ENCODE measurements at regions not wholly inside any gene's neighbourhood (a gene's known extent, or its start where the extent isn't known, plus 50 kb on each side); places are given as distances from the start of the nearest gene placed in this dataset.

DNA sequence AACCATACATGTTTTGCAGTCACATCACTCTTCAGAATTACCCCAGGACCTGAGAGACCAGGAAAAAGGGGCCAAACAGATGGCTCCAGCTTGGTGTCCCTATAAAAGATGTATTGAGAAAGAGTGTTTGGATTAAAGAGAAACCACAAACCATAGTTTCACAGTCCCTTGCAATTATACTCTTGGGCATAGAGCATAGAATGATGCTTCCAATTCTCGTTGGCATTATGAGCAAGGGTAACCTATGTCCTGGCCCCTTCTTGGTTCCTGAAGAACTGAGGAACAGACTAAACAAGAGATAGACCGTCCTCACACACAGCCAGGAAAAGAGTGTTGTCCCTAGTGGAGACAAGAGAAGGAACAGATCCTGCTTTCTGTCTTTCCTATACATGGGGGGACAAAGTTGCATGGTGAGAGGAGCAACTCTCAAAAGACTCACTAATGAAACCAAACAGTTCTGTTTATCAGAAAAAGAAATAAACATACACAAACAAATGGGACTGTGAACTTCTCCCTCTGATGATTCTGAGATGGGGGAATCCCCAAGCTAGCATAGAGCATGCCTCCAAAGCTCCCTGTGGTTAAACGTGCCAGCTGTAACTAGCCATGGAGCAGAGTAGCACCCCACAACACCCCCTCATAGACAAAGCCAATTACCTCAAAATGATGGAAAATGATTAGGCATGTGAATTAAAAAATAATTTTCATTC lies 908.6 kb downstream of the NTRK3 start:
- H3K4me1 ChIP-seq (ENCODE audit: control insufficient read depth, insufficient read depth, low read length) = no peaks in the 10 kb centered on the region
- H3K27me3 ChIP-seq (ENCODE audit: control insufficient read depth in 1 of 2, insufficient read depth in 2 of 2, low read length in 2 of 2) = no peaks in the 10 kb centered on the region
- H3K9me3 ChIP-seq (ENCODE audit: control insufficient read depth in 2 of 2, low read length in 2 of 2) = no peaks in the 10 kb centered on the region
- H3K9ac ChIP-seq (ENCODE audit: low read length in 2 of 2) = no peak overlapping the region
- no peak overlapping the region for H3K27ac ChIP-seq (ENCODE audit: low read length)
- no peak overlapping the region for H3K4me3 ChIP-seq (ENCODE audit: low read length in 2 of 2)
- no peaks in the 10 kb centered on the region for H3K36me3 ChIP-seq (ENCODE audit: control insufficient read depth in 2 of 2, insufficient read depth in 2 of 2, low read length in 2 of 2)

DNA sequence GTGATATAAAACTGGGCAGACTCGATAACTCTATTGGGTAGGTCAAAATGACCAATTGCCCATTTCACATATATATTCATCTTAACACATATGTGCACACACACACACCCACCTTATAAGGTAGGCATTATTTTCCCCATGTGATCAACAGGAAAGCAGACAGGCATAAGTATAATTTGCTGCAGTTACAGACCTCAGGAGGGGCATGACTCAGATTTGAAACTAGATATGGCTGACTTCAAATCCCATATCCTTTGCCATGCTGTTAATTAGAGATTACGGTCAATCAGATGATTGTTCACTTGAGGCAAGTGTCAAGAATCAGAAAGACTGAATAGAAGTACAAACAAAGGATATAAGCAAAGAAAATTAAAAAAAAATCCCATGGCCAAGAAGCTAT lies 910.6 kb downstream of the NTRK3 start:
- Histone ChIP-seq H3K9me3 (ENCODE audit: control insufficient read depth in 2 of 2, low read length in 2 of 2) (no peaks in the 10 kb centered on the region), H3K27ac (ENCODE audit: low read length) (no peak overlapping the region), H3K9ac (ENCODE audit: low read length in 2 of 2) (no peak overlapping the region), H3K4me3 (ENCODE audit: low read length in 2 of 2) (no peak overlapping the region), H3K4me1 (ENCODE audit: control insufficient read depth, insufficient read depth, low read length) (no peaks in the 10 kb centered on the region), H3K27me3 (ENCODE audit: control insufficient read depth in 1 of 2, insufficient read depth in 2 of 2, low read length in 2 of 2) (no peaks in the 10 kb centered on the region), H3K36me3 (ENCODE audit: control insufficient read depth in 2 of 2, insufficient read depth in 2 of 2, low read length in 2 of 2) (no peaks in the 10 kb centered on the region)

DNA sequence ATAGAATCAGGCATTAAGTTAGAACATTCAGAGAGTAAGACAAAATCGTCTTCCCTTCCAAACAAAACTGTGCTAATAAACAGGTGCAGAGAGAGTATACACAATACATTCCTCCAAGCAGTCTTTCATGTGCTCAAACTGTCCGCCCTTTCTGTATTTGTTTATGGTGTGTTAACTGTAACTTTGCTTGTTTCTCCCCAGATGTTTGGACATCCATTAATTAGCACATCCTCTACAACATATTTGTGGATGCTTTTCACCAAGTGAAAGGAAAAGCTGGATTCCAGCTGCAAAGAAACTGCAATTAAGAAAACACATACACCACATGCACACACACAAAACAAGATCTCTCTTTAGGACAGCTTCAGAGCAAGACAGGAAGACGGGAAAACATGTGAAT lies 912.6 kb downstream of the NTRK3 start:
- no peaks in the 10 kb centered on the region for H3K36me3 ChIP-seq (ENCODE audit: control insufficient read depth in 2 of 2, insufficient read depth in 2 of 2, low read length in 2 of 2)
- no peak overlapping the region for H3K9ac ChIP-seq (ENCODE audit: low read length in 2 of 2)
- H3K9me3 ChIP-seq (ENCODE audit: control insufficient read depth in 2 of 2, low read length in 2 of 2) = no peaks in the 10 kb centered on the region

DNA sequence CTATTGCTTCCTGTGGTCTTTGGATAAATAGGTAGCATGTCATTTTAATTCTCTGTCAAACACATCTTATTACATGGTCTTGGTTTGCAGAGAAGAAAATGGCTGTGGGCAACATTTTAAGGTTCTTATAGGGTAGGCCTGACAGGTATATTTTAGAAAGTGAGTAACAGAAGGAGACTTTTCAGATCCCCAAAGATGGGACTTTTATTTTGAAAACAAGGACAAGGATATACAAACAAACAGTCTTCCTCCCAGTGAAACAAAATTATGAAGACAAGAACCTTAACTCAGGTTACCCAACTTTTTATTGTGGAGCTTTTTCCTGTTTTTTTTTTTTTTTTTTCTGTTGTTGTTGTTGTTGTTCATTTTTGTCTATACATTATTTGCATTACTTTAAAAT lies 916.2 kb downstream of the NTRK3 start:
- H3K36me3 ChIP-seq (ENCODE audit: control insufficient read depth in 2 of 2, insufficient read depth in 2 of 2, low read length in 2 of 2) = no peaks in the 10 kb centered on the region
- no peak overlapping the region for H3K27ac ChIP-seq (ENCODE audit: low read length)

More for the DNA sequence above, 912.6 kb downstream of the NTRK3 start:
- no peaks in the 10 kb centered on the region for H3K27me3 ChIP-seq (ENCODE audit: control insufficient read depth in 1 of 2, insufficient read depth in 2 of 2, low read length in 2 of 2)
- no peak overlapping the region for H3K27ac ChIP-seq (ENCODE audit: low read length)
- H3K4me3 ChIP-seq (ENCODE audit: low read length in 2 of 2) = no peak overlapping the region
- H3K4me1 ChIP-seq (ENCODE audit: control insufficient read depth, insufficient read depth, low read length) = no peaks in the 10 kb centered on the region

DNA sequence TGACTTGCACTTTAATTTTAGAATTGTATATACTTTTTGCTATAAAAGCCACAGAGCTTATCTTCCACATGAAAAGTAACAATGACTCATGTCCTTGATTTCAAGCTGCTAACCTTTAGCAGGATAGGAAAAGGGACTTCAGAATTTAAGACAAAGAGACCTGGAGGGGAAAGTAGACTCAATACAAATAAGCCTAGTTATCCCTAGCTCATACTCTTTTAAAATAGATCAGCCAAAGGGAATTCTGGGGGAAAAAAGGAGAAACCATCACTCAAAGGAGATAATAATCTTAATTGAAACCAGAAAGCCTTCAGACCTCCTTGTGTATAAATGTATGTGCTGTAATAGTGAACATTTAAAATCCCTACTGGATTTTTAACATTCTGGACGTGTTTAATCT lies 930.3 kb downstream of the NTRK3 start:
- Histone ChIP-seq H3K4me1 (ENCODE audit: control insufficient read depth, insufficient read depth, low read length) (no peaks in the 10 kb centered on the region), H3K27me3 (ENCODE audit: control insufficient read depth in 1 of 2, insufficient read depth in 2 of 2, low read length in 2 of 2) (no peaks in the 10 kb centered on the region), H3K4me3 (ENCODE audit: low read length in 2 of 2) (no peak overlapping the region), H3K9me3 (ENCODE audit: control insufficient read depth in 2 of 2, low read length in 2 of 2) (no peaks in the 10 kb centered on the region), H3K27ac (ENCODE audit: low read length) (no peak overlapping the region), H3K9ac (ENCODE audit: low read length in 2 of 2) (no peak overlapping the region), H3K36me3 (ENCODE audit: control insufficient read depth in 2 of 2, insufficient read depth in 2 of 2, low read length in 2 of 2) (no peaks in the 10 kb centered on the region)

More for the DNA sequence above, 916.2 kb downstream of the NTRK3 start:
- Histone ChIP-seq H3K9me3 (ENCODE audit: control insufficient read depth in 2 of 2, low read length in 2 of 2) (no peaks in the 10 kb centered on the region), H3K27me3 (ENCODE audit: control insufficient read depth in 1 of 2, insufficient read depth in 2 of 2, low read length in 2 of 2) (no peaks in the 10 kb centered on the region), H3K9ac (ENCODE audit: low read length in 2 of 2) (no peak overlapping the region), H3K4me1 (ENCODE audit: control insufficient read depth, insufficient read depth, low read length) (no peaks in the 10 kb centered on the region), H3K4me3 (ENCODE audit: low read length in 2 of 2) (no peak overlapping the region)

DNA sequence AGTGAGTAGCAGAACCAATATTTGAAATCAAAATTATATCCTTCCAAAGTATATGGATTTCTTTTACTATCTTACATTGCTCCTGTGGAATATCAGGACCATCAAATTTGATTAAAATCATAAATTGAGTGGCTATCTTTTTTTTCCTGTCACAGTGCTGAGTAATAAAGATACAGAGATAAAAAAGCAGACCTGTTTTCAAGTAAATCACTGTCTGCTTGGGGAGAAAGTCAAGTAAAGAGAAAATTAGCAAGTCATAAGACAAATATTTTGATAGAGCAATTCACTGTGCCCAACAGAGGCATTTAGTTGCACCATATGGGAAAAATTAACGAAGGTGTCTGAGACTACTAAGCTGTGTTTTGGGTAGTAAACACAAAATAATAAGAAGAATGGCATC lies 933.7 kb downstream of the NTRK3 start:
- Histone ChIP-seq H3K36me3 (ENCODE audit: control insufficient read depth in 2 of 2, insufficient read depth in 2 of 2, low read length in 2 of 2) (no peaks in the 10 kb centered on the region), H3K27me3 (ENCODE audit: control insufficient read depth in 1 of 2, insufficient read depth in 2 of 2, low read length in 2 of 2) (no peaks in the 10 kb centered on the region), H3K27ac (ENCODE audit: low read length) (no peak overlapping the region), H3K4me3 (ENCODE audit: low read length in 2 of 2) (no peak overlapping the region), H3K9ac (ENCODE audit: low read length in 2 of 2) (no peak overlapping the region), H3K9me3 (ENCODE audit: control insufficient read depth in 2 of 2, low read length in 2 of 2) (no peaks in the 10 kb centered on the region), H3K4me1 (ENCODE audit: control insufficient read depth, insufficient read depth, low read length) (no peaks in the 10 kb centered on the region)

DNA sequence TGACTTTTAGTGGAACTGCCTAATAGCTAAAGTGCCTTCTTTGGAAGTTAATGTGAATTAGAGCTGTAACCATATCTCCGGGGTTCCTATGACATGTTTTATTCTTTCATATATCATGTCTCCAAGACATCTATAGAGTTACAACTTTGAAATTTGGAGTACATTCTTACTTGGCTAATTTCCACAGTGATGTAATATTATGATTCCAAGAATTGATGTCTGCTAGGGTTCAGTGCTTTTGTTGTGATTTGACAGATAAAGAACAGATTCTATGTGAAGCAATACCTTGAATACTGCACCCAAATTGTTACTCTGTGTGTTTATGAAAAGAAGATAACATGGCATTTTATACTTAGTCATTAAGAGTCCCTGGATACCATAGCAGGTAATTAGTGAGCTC lies 934.3 kb downstream of the NTRK3 start:
- no peaks in the 10 kb centered on the region for H3K9me3 ChIP-seq (ENCODE audit: control insufficient read depth in 2 of 2, low read length in 2 of 2)
- H3K9ac ChIP-seq (ENCODE audit: low read length in 2 of 2) = no peak overlapping the region
- H3K4me3 ChIP-seq (ENCODE audit: low read length in 2 of 2) = no peak overlapping the region
- no peaks in the 10 kb centered on the region for H3K36me3 ChIP-seq (ENCODE audit: control insufficient read depth in 2 of 2, insufficient read depth in 2 of 2, low read length in 2 of 2)
- no peaks in the 10 kb centered on the region for H3K4me1 ChIP-seq (ENCODE audit: control insufficient read depth, insufficient read depth, low read length)
- no peaks in the 10 kb centered on the region for H3K27me3 ChIP-seq (ENCODE audit: control insufficient read depth in 1 of 2, insufficient read depth in 2 of 2, low read length in 2 of 2)
- no peak overlapping the region for H3K27ac ChIP-seq (ENCODE audit: low read length)

DNA sequence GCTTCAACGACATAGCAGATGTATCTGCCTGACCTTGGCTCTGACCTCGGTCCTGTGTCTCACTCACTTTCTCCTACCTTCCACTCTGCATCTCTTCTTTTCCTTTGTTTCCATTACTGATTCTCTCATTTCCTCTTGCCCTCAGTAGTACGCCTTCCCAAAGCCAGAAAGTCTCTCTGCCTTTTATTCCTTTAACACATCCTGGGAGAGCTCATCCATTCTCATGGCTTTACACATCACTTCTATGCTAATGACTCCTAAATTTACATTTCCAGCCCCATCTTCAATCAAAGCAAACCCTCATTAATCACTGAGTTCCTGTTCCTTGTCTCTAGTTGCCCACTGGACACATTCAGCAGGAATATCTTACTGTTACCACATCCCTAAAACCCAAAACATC lies 938.6 kb downstream of the NTRK3 start:
- Histone ChIP-seq H3K36me3 (ENCODE audit: control insufficient read depth in 2 of 2, insufficient read depth in 2 of 2, low read length in 2 of 2) (no peaks in the 10 kb centered on the region), H3K4me1 (ENCODE audit: control insufficient read depth, insufficient read depth, low read length) (no peaks in the 10 kb centered on the region), H3K9me3 (ENCODE audit: control insufficient read depth in 2 of 2, low read length in 2 of 2) (no peaks in the 10 kb centered on the region), H3K27me3 (ENCODE audit: control insufficient read depth in 1 of 2, insufficient read depth in 2 of 2, low read length in 2 of 2) (no peaks in the 10 kb centered on the region), H3K9ac (ENCODE audit: low read length in 2 of 2) (no peak overlapping the region), H3K27ac (ENCODE audit: low read length) (no peak overlapping the region), H3K4me3 (ENCODE audit: low read length in 2 of 2) (no peak overlapping the region)

DNA sequence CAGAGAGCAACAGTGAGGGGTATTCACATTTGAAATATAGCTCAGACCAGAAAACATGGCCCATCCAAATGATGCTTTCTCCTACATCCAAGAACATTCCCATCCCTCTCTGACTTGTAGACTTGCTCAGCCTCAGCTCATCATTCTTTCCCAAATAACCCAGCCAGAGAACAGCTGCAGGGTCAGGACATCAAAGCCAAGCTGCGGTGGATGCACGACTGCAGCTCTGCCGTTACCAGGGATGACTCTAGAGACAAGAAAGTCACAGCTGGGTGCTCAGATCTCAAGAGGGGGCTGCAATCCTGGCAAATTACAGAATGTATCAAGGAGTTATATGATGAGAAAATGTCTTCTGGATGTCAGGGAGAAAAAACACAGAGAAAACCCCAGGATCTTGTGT lies 944.3 kb downstream of the NTRK3 start:
- Histone ChIP-seq H3K9me3 (ENCODE audit: control insufficient read depth in 2 of 2, low read length in 2 of 2) (no peaks in the 10 kb centered on the region), H3K27ac (ENCODE audit: low read length) (no peak overlapping the region), H3K9ac (ENCODE audit: low read length in 2 of 2) (no peak overlapping the region), H3K4me1 (ENCODE audit: control insufficient read depth, insufficient read depth, low read length) (no peaks in the 10 kb centered on the region), H3K4me3 (ENCODE audit: low read length in 2 of 2) (no peak overlapping the region), H3K27me3 (ENCODE audit: control insufficient read depth in 1 of 2, insufficient read depth in 2 of 2, low read length in 2 of 2) (no peaks in the 10 kb centered on the region), H3K36me3 (ENCODE audit: control insufficient read depth in 2 of 2, insufficient read depth in 2 of 2, low read length in 2 of 2) (no peaks in the 10 kb centered on the region)

DNA sequence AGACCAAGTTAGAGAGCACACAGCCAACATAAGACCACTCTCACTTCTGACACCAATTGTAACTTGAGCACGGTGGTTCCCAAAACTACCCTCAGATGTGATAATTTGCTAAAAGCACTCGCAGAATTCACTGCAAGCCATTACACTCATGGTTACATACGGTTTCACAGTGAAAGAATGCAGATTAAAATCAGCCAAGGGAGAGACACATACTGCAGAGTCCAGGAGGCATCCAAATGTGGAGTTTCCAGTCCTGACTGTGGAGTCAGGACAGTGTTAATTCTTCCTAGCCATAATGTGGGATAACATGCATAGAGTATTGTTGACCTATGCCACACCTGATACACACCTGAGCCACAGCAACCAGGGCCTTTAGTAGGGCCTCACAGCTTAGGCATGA lies 956.4 kb downstream of the NTRK3 start:
- H3K27me3 ChIP-seq (ENCODE audit: control insufficient read depth in 1 of 2, insufficient read depth in 2 of 2, low read length in 2 of 2) = peaks cover 0 to 2% of the 10 kb centered on the region in 2 donors
- H3K27ac ChIP-seq (ENCODE audit: low read length) = no peak overlapping the region
- no peaks in the 10 kb centered on the region for H3K36me3 ChIP-seq (ENCODE audit: control insufficient read depth in 2 of 2, insufficient read depth in 2 of 2, low read length in 2 of 2)
- H3K9me3 ChIP-seq (ENCODE audit: control insufficient read depth in 2 of 2, low read length in 2 of 2) = no peaks in the 10 kb centered on the region
- no peak overlapping the region for H3K9ac ChIP-seq (ENCODE audit: low read length in 2 of 2)
- no peak overlapping the region for H3K4me3 ChIP-seq (ENCODE audit: low read length in 2 of 2)
- H3K4me1 ChIP-seq (ENCODE audit: control insufficient read depth, insufficient read depth, low read length) = no peaks in the 10 kb centered on the region

DNA sequence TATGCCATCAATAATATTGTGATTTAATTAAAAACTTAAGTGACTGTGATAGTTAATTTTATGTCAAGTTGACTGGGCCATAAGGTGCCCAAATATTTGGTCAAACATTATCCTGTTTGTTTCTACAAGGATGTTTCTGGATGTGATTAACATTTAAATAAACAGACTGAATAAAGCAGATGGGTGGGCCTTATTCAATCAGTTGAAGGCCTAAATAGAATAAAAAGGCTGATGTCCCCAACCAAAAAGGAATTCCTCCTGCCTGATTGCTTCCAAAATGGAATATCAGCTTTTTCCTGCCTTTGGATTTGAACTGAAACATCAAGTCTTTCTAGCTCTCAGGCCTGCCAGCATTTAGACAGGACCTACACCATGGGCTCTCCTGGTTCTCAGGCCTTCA lies 961.7 kb downstream of the NTRK3 start:
- H3K4me3 ChIP-seq (ENCODE audit: low read length in 2 of 2) = no peak overlapping the region
- H3K27me3 ChIP-seq (ENCODE audit: control insufficient read depth in 1 of 2, insufficient read depth in 2 of 2, low read length in 2 of 2) = no peaks in the 10 kb centered on the region
- H3K27ac ChIP-seq (ENCODE audit: low read length) = no peak overlapping the region
- H3K9me3 ChIP-seq (ENCODE audit: control insufficient read depth in 2 of 2, low read length in 2 of 2) = peaks cover 0 to 4% of the 10 kb centered on the region in 2 donors
- no peak overlapping the region for H3K9ac ChIP-seq (ENCODE audit: low read length in 2 of 2)
- no peaks in the 10 kb centered on the region for H3K4me1 ChIP-seq (ENCODE audit: control insufficient read depth, insufficient read depth, low read length)
- H3K36me3 ChIP-seq (ENCODE audit: control insufficient read depth in 2 of 2, insufficient read depth in 2 of 2, low read length in 2 of 2) = no peaks in the 10 kb centered on the region
